A673 (cell line): ENCODE measurements at regions not wholly inside any gene's neighbourhood (a gene's known extent, or its start where the extent isn't known, plus 50 kb on each side); places are given as distances from the start of the nearest gene placed in this dataset.

Experiments
- CTCF ChIP-seq: fragments of 300-800, 200-600 bp; sonication (generic); conservative IDR thresholded peaks from 2 replicates; pipeline ENCODE4 v1.5.1; 2017; ENCODE audit warnings: low read depth, mild to moderate bottlenecking, antibody characterized with exemption, low read length, moderate library complexity, mixed read lengths
- EZH2 ChIP-seq: fragments of 200-600 bp; sonication (generic); IDR thresholded peaks from 2 replicates; pipeline ENCODE4 v1.6.1; 2017; ENCODE audit warnings: borderline replicate concordance, low read depth, mild to moderate bottlenecking, mixed read lengths, antibody characterized with exemption, low read length; ENCODE audit not compliant: poor library complexity, severe bottlenecking

DNA sequence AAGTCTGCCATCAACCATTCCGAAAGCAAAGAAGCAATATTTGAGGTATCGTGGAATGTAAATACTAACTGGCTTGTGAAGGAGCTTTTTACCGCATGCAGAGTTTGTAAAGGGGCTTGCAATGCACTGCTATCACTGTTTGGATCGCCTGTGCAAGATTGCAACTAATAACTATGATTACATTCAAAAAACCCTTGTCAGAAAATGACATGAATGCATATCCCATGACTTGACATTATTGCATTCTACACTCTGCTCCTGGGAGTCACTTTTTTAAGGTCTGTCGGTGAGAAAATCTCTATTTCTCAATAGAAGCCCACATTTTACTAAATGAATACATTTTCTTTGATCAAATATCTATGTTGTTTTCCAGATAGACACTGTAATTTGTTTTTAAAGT, 335.4 kb upstream of the SPTLC3 start:
- no peak for TF ChIP-seq EZH2
- no peak for TF ChIP-seq CTCF
